GM12878 (cell line): ENCODE measurements at regions not wholly inside any gene's neighbourhood (a gene's known extent, or its start where the extent isn't known, plus 50 kb on each side); places are given as distances from the start of the nearest gene placed in this dataset.

Source experiments
- ATAC-seq: fragments of 200-7000 bp; cut with Tn5 transposase; 3 replicates; pipeline ENCODE4 v1.9.1; 2020; ENCODE audit warnings: mild to moderate bottlenecking, moderate library complexity
- BruUV-seq: library from RNA; stranded (reverse); fragments of 400-500 nt; replicated peaks from 2 replicates; lab custom pipeline; 2021; lab: Mats Ljungman, UMichigan
- CTCF ChIA-PET: fragments of 300-600 bp; sonication (Branson Sonifier 250); formaldehyde crosslinking; extraction: SDS; loops from one replicate; lab custom pipeline; 2021; ENCODE audit warnings: inconsistent platforms; lab: Yijun Ruan, JAX
- POLR2A ChIA-PET: fragments of 350-600 bp; formaldehyde crosslinking; extraction: SDS; loops from one replicate; lab custom pipeline; 2021; ENCODE audit warnings: inconsistent platforms; lab: Charles Lee
- RAD21 ChIA-PET: fragments of 300-600 bp; sonication (Branson Sonifier 250); formaldehyde crosslinking; loops from one replicate; lab custom pipeline; 2023; ENCODE audit warnings: antibody characterized with exemption; ENCODE audit not compliant: unreplicated experiment; lab: Charles Lee
- SMC1A ChIA-PET: fragments of 300-600 bp; sonication (Branson Sonifier 250); formaldehyde crosslinking; loops from one replicate; lab custom pipeline; 2023; ENCODE audit not compliant: unreplicated experiment, uncharacterized antibody; lab: Charles Lee
- DNase-seq: peaks from one replicate; pipeline ENCODE4 v3.0.0-alpha.2; 2011; ENCODE audit warnings: low read depth, low spot score
- FAIRE-seq: peaks from 3 replicates; lab custom pipeline; 2011; peaks lifted over from hg19 to GRCh38; lab: Jason Lieb, UNC
- H2AFZ ChIP-seq: 2 replicates; pipeline ENCODE4 v1.6.0; 2011; ENCODE audit warnings: low read depth, low read length, control low read depth; ENCODE audit not compliant: control insufficient read depth
- H3K27ac ChIP-seq: 2 replicates; pipeline ENCODE4 v1.5.1; 2011; ENCODE audit warnings: control low read depth; ENCODE audit not compliant: control insufficient read depth, insufficient read depth
- H3K27me3 ChIP-seq, 2 experiments: replicated peaks in 1 of 2; 2 replicates each; pipeline versions ENCODE4 v1.6.0 to v1.6.1; 2011; ENCODE audit warnings: low read length in 1 of 2; ENCODE audit not compliant: control insufficient read depth in 2 of 2, insufficient read depth in 2 of 2
- H3K36me3 ChIP-seq, 2 experiments: 2 replicates each; pipeline ENCODE4 v1.5.1; 2011; ENCODE audit warnings: low read length in 1 of 2; ENCODE audit not compliant: control insufficient read depth in 2 of 2, insufficient read depth in 2 of 2
- H3K4me1 ChIP-seq: 2 replicates; pipeline ENCODE4 v1.6.1; 2011; ENCODE audit warnings: mild to moderate bottlenecking, low read length, moderate library complexity, mixed read lengths; ENCODE audit not compliant: control insufficient read depth, insufficient read depth
- H3K4me2 ChIP-seq: 2 replicates; pipeline ENCODE4 v1.6.0; 2011; ENCODE audit warnings: control low read depth; ENCODE audit not compliant: control insufficient read depth, insufficient read depth
- H3K4me3 ChIP-seq: fragments of 200-600 bp; sonication (generic); 2 replicates; pipeline ENCODE4 v1.5.1; 2016
- H3K79me2 ChIP-seq: 2 replicates; pipeline ENCODE4 v1.6.0; 2011; ENCODE audit warnings: low read length; ENCODE audit not compliant: control insufficient read depth, insufficient read depth
- H3K9ac ChIP-seq: 2 replicates; pipeline ENCODE4 v1.8.0; 2011; ENCODE audit warnings: low read length, control low read depth, mixed read lengths; ENCODE audit not compliant: control insufficient read depth, insufficient read depth
- H3K9me3 ChIP-seq: replicated peaks from 3 replicates; pipeline ENCODE4 v1.5.1; 2011; ENCODE audit warnings: mild to moderate bottlenecking, low read length; ENCODE audit not compliant: control insufficient read depth, insufficient read depth
- H4K20me1 ChIP-seq: 2 replicates; pipeline ENCODE4 v1.6.0; 2011; ENCODE audit not compliant: control insufficient read depth, insufficient read depth
- BCL11A ChIP-seq: IDR thresholded peaks from 2 replicates; pipeline ENCODE4 v1.6.1; 2011; ENCODE audit warnings: low read depth, low read length
- CREB1 ChIP-seq: IDR thresholded peaks from 2 replicates; pipeline ENCODE4 v1.6.1; 2012; ENCODE audit warnings: low read depth, mild to moderate bottlenecking, inconsistent platforms
- GABPA ChIP-seq: IDR thresholded peaks from 2 replicates; pipeline ENCODE4 v1.6.1; 2014; ENCODE audit warnings: antibody characterized with exemption, low read depth, mild to moderate bottlenecking, inconsistent platforms
- PRDM15 ChIP-seq: fragments of 450-650 bp; formaldehyde crosslinking; IDR thresholded peaks from 2 replicates; pipeline ENCODE4 v1.4.0; 2020; ENCODE audit warnings: mild to moderate bottlenecking, moderate library complexity
- SIN3A ChIP-seq: IDR thresholded peaks from 2 replicates; pipeline ENCODE4 v1.6.1; 2012; ENCODE audit warnings: low read depth, low read length, improper control_type of control experiment
- USF1 ChIP-seq: IDR thresholded peaks from 2 replicates; pipeline ENCODE4 v1.6.1; 2011; ENCODE audit warnings: borderline replicate concordance, low read depth, mild to moderate bottlenecking, moderate library complexity, mixed read lengths, low read length; ENCODE audit not compliant: insufficient read depth; ENCODE audit errors: extremely low read length
- YY1 ChIP-seq: IDR thresholded peaks from 2 replicates; pipeline ENCODE4 v1.6.1; 2011; ENCODE audit warnings: low read depth, mild to moderate bottlenecking, low read length
- ZBTB4 ChIP-seq: fragments of 450-650 bp; formaldehyde crosslinking; IDR thresholded peaks from 2 replicates; pipeline ENCODE4 v1.4.0; 2022; ENCODE audit warnings: mild to moderate bottlenecking, moderate library complexity
- WGBS: methylation state at CpG from one replicate; pipeline ENCODE4 v1.1.6; 2016; ENCODE audit warnings: low lambda C conversion rate; ENCODE audit not compliant: insufficient replicate concordance, insufficient coverage; ENCODE audit errors: missing lambda C conversion rate; 5-methylcytosine and 5-hydroxymethylcytosine counted together
- in situ Hi-C: fragments of 300-500 bp; cut with MboI; formaldehyde crosslinking; loops from 9 replicates; pipeline ENCODE4 v1.14.3; 2018; ENCODE audit warnings: mixed read lengths
- intact Hi-C: fragments of 100-400 bp; cut with micrococcal nuclease; formaldehyde crosslinking; loops from one replicate; pipeline ENCODE4 v1.14.2; 2022; ENCODE audit not compliant: unreplicated experiment

- H3K9ac ChIP-seq: no peak overlapping the region
- H3K4me2 ChIP-seq: no peak overlapping the region
- 63% methylated on average over 47 of the region's 47 CpGs for WGBS
- peak; percentile 42; the same call in 1 of the 2 replicates for TF ChIP-seq YY1
- 0 out of 2 replicates have a peak, but pooled peaks have one; percentile 44 for TF ChIP-seq GABPA
- TF ChIP-seq CREB1: peak; percentile 30; the same call in 1 of the 2 replicates
- no peak for TF ChIP-seq SIN3A
- TF ChIP-seq PRDM15 (CRISPR knock-in tag): no peak
- TF ChIP-seq BCL11A: no peak
- TF ChIP-seq USF1: peak; percentile 45
- TF ChIP-seq ZBTB4 (CRISPR knock-in tag): no peak
- ChIA-PET SMC1A (no interaction called here), CTCF (no interaction called here), RAD21 (no interaction called here), POLR2A (no interaction called here)
- no peak overlapping the region for H3K4me3 ChIP-seq
- no peaks in the 10 kb centered on the region for H3K27me3 ChIP-seq
- in situ Hi-C loops: no loop called here
- no peaks in the 10 kb centered on the region for H3K79me2 ChIP-seq
- BruUV-seq: no TSS peak
- no peaks in the 10 kb centered on the region for H3K4me1 ChIP-seq
- H2AFZ ChIP-seq: no peak overlapping the region
- no peak for ATAC-seq
- intact Hi-C loops: no loop called here
- no peaks in the 10 kb centered on the region for H3K36me3 ChIP-seq
- DNase-seq: no peak
- FAIRE-seq: no peak
- H3K9me3 ChIP-seq: no peaks in the 10 kb centered on the region; the same call in 2 of the 3 replicates
- H4K20me1 ChIP-seq: no peaks in the 10 kb centered on the region
- H3K27ac ChIP-seq: no peak overlapping the region
Observed at GRCh38 chr15:24772686-24773373, 97.3 kb downstream of the NPAP1 start.
